GM12891 (cell line): ENCODE measurements at regions not wholly inside any gene's neighbourhood (a gene's known extent, or its start where the extent isn't known, plus 50 kb on each side); places are given as distances from the start of the nearest gene placed in this dataset.

ENCODE experiments used
- POLR2A ChIP-seq: IDR thresholded peaks from 2 replicates; pipeline ENCODE4 v1.6.1; 2011; ENCODE audit warnings: low read depth, low read length, control low read depth
- POLR2AphosphoS5 ChIP-seq: IDR thresholded peaks from 2 replicates; pipeline ENCODE4 v1.6.1; 2011; ENCODE audit warnings: low read depth, low read length, control low read depth
- POU2F2 ChIP-seq: IDR thresholded peaks from 2 replicates; pipeline ENCODE4 v1.6.1; 2011; ENCODE audit warnings: low read depth, mild to moderate bottlenecking, control low read depth, low read length, moderate library complexity
- SPI1 ChIP-seq: IDR thresholded peaks from 2 replicates; pipeline ENCODE4 v1.6.1; 2011; ENCODE audit warnings: low read depth, low read length, control low read depth
- TAF1 ChIP-seq: IDR thresholded peaks from 2 replicates; pipeline ENCODE4 v1.6.1; 2011; ENCODE audit warnings: low read depth, low read length, control low read depth

GRCh38 chr12:25816637-25817036 is 141.8 kb upstream of the RASSF8 start:
- no peak for TF ChIP-seq POLR2AphosphoS5
- no peak for TF ChIP-seq POLR2A
- TF ChIP-seq TAF1 = no peak
- no peak for TF ChIP-seq POU2F2
- no peak for TF ChIP-seq SPI1
